Stimulated activated CD4-positive, alpha-beta T cell treated with anti-CD3 and anti-CD28 coated beads, Interleukin-12 subunit alpha, Interleukin-12 subunit beta, amount 100 ng/mL, for 48 hours (primary cell): ENCODE measurements at regions not wholly inside any gene's neighbourhood (a gene's known extent, or its start where the extent isn't known, plus 50 kb on each side); places are given as distances from the start of the nearest gene placed in this dataset.
"Not testable (repeated sequence)": the region's sequence is repeated elsewhere in the genome, so short reads cannot be mapped to it uniquely, and the experiment has no call there.

Experiments
- DNase-seq, 3 donors: peaks; one replicate each; pipeline ENCODE4 v3.0.0-alpha.2; 2020; ENCODE audit warnings: low read depth in 2 of 3, low spot score in 1 of 3

- DNase-seq = no peak
These were observed 221.6 kb downstream of the STK31 start for GRCh38 chr7:23931633-23932032.

- no peak for DNase-seq
These were observed 228.2 kb downstream of the STK31 start for GRCh38 chr7:23938215-23938614.

- DNase-seq = peak in 1 of 3 donors; percentile 4
These were observed 229.0 kb downstream of the STK31 start for GRCh38 chr7:23938937-23939552.

GRCh38 chr7:23939747-23940146 lies 229.7 kb downstream of the STK31 start:
- DNase-seq = not testable (repeated sequence)

GRCh38 chr7:23941551-23941950 lies 231.5 kb downstream of the STK31 start:
- DNase-seq = no peak

- no peak for DNase-seq
These were observed 232.0 kb downstream of the STK31 start for GRCh38 chr7:23942032-23942431.

- DNase-seq = no peak
These were observed 234.1 kb downstream of the STK31 start for GRCh38 chr7:23944131-23944530.

- DNase-seq = no peak
These were observed 235.5 kb downstream of the STK31 start for GRCh38 chr7:23945472-23945871.

GRCh38 chr7:23955145-23955544 lies 245.1 kb downstream of the STK31 start:
- no peak for DNase-seq

GRCh38 chr7:23955600-23956149 lies 245.7 kb downstream of the STK31 start:
- DNase-seq = no peak

- DNase-seq = no peak
These were observed 247.0 kb downstream of the STK31 start for GRCh38 chr7:23956772-23957576.

- no peak for DNase-seq
These were observed 249.8 kb downstream of the STK31 start for GRCh38 chr7:23959821-23960220.

GRCh38 chr7:23960361-23960760 lies 250.3 kb downstream of the STK31 start:
- no peak for DNase-seq

GRCh38 chr7:23963461-23964165 lies 253.6 kb downstream of the STK31 start:
- no peak for DNase-seq

GRCh38 chr7:23964715-23965114 lies 254.7 kb downstream of the STK31 start:
- no peak for DNase-seq

GRCh38 chr7:23965296-23965695 lies 255.3 kb downstream of the STK31 start:
- DNase-seq = no peak

GRCh38 chr7:23966941-23967340 lies 256.9 kb downstream of the STK31 start:
- DNase-seq = no peak

- peak in 1 of 3 donors; percentile 8 for DNase-seq
These were observed 258.1 kb downstream of the STK31 start for GRCh38 chr7:23967949-23968599.

GRCh38 chr7:23968791-23969190 lies 258.8 kb downstream of the STK31 start:
- no peak for DNase-seq

- no peak for DNase-seq
These were observed 259.4 kb downstream of the STK31 start for GRCh38 chr7:23969443-23969842.

- DNase-seq = no peak
These were observed 260.2 kb downstream of the STK31 start for GRCh38 chr7:23970193-23970592.
